Upper lobe of left lung (tissue), 6 donors: ENCODE measurements at regions not wholly inside any gene's neighbourhood (a gene's known extent, or its start where the extent isn't known, plus 50 kb on each side); places are given as distances from the start of the nearest gene placed in this dataset.

Experiments
- ATAC-seq, 2 donors: fragments of 200-7000 bp; cut with Tn5 transposase; one replicate each; pipeline ENCODE4 v1.9.1; 2022; ENCODE audit warnings: mild to moderate bottlenecking in 2 of 2, moderate library complexity in 2 of 2; ENCODE audit not compliant: low FRiP score in 2 of 2
- DNase-seq, 2 donors: peaks; one replicate each; pipeline ENCODE4 v3.0.0-alpha.2; 2019 to 2020
- H3K27ac ChIP-seq, 4 donors: fragments of 200-600 bp; sonication (generic); one replicate each; pipeline ENCODE4 v1.5.1; 2016 to 2019
- H3K27me3 ChIP-seq, 4 donors: fragments of 200-600 bp; sonication (generic); one replicate each; pipeline ENCODE4 v1.5.1; 2017 to 2019
- H3K36me3 ChIP-seq, 4 donors: fragments of 200-600 bp; sonication (generic); one replicate each; pipeline ENCODE4 v1.5.1; 2016 to 2019
- H3K4me1 ChIP-seq, 4 donors: fragments of 200-600 bp; sonication (generic); one replicate each; pipeline ENCODE4 v1.5.1; 2018 to 2019
- H3K4me3 ChIP-seq, 4 donors: fragments of 200-600 bp; sonication (generic); one replicate each; pipeline ENCODE4 v1.5.1; 2017 to 2019; ENCODE audit warnings: mild to moderate bottlenecking in 2 of 4, moderate library complexity in 1 of 4
- H3K9me3 ChIP-seq, 4 donors: fragments of 200-600 bp; sonication (generic); one replicate each; pipeline ENCODE4 v1.5.1; 2018 to 2019
- CTCF ChIP-seq, 6 experiments: fragments of 450-650 bp in 4 of 6; fragments of 200-600 bp in 2 of 6; sonication (generic) in 2 of 6; IDR thresholded peaks; one replicate each; pipeline ENCODE4 v1.5.1; 2016 to 2019; ENCODE audit warnings: antibody characterized with exemption in 6 of 6
- EP300 ChIP-seq, 4 donors: sonication (generic); formaldehyde crosslinking; IDR thresholded peaks; one replicate each; pipeline ENCODE4 v1.5.1; 2017; ENCODE audit warnings: antibody characterized with exemption in 4 of 4, control low read depth in 2 of 4
- POLR2A ChIP-seq, 4 donors: fragments of 450-650 bp; IDR thresholded peaks; one replicate each; pipeline ENCODE4 v1.5.1; 2016 to 2017; ENCODE audit warnings: antibody characterized with exemption in 4 of 4, mild to moderate bottlenecking in 2 of 4
- POLR2AphosphoS5 ChIP-seq, 2 donors: sonication (generic); formaldehyde crosslinking; IDR thresholded peaks; one replicate each; pipeline ENCODE4 v1.5.1; 2017; ENCODE audit warnings: antibody characterized with exemption in 2 of 2
- WGBS, 2 donors: methylation state at CpG; one replicate each; pipeline ENCODE4 v1.1.5; 2017 to 2018; 5-methylcytosine and 5-hydroxymethylcytosine counted together
- donor health status: DM: no; HTN: no; CAD: no; lungs with moderate emphysema.
- donor health status: DM: no; HTN: yes; CAD: no; lungs with severe emphysema.

- Histone ChIP-seq H3K4me1 (no peaks in the 10 kb centered on the region), H3K27me3 (no peaks in the 10 kb centered on the region), H3K4me3 (no peak overlapping the region), H3K36me3 (no peaks in the 10 kb centered on the region), H3K9me3 (peaks cover 0 to 7% (median 0%) of the 10 kb centered on the region in 4 donors), H3K27ac (peak overlapping the region; percentile 14 to 70 (median 38))
- DNase-seq (no peak), ATAC-seq (peak in 1 of 2 donors; percentile 65)
- TF ChIP-seq EP300 (IDR thresholded peaks at IDR 0.05) (no peak), CTCF (IDR thresholded peaks at IDR 0.05) (no peak), POLR2A (IDR thresholded peaks at IDR 0.05) (no peak), POLR2AphosphoS5 (IDR thresholded peaks at IDR 0.05) (no peak)
- 50 to 60% methylated on average over 1 of the region's 1 CpG for WGBS, 2 donors
Measured at GRCh38 chr6:130681028-130681427, 146.2 kb upstream of the SMLR1 start.

- Histone ChIP-seq H3K4me3 (no peak overlapping the region), H3K9me3 (peaks cover 0 to 7% (median 0%) of the 10 kb centered on the region in 4 donors), H3K36me3 (no peaks in the 10 kb centered on the region), H3K27ac (no peak overlapping the region), H3K4me1 (no peaks in the 10 kb centered on the region), H3K27me3 (no peaks in the 10 kb centered on the region)
- ATAC-seq (no peak), DNase-seq (no peak)
- TF ChIP-seq EP300 (IDR thresholded peaks at IDR 0.05), result no peak
- no peak for TF ChIP-seq POLR2A (IDR thresholded peaks at IDR 0.05)
- no peak for TF ChIP-seq CTCF (IDR thresholded peaks at IDR 0.05)
- TF ChIP-seq POLR2AphosphoS5 (IDR thresholded peaks at IDR 0.05), result no peak
- 90 to 97% methylated on average over 5 of the region's 5 CpGs for WGBS, 2 donors
Measured at GRCh38 chr6:130682066-130682465, 145.1 kb upstream of the SMLR1 start.

- ATAC-seq (no peak), DNase-seq (no peak)
- no peak overlapping the region for H3K27ac ChIP-seq
- no peak overlapping the region for H3K4me3 ChIP-seq
- no peaks in the 10 kb centered on the region for H3K36me3 ChIP-seq
- TF ChIP-seq EP300 (IDR thresholded peaks at IDR 0.05) (no peak), POLR2A (IDR thresholded peaks at IDR 0.05) (no peak), POLR2AphosphoS5 (IDR thresholded peaks at IDR 0.05) (no peak), CTCF (IDR thresholded peaks at IDR 0.05) (no peak)
- no peaks in the 10 kb centered on the region for H3K4me1 ChIP-seq
- 72 to 77% methylated on average over 7 of the region's 7 CpGs for WGBS, 2 donors
- no peaks in the 10 kb centered on the region for H3K27me3 ChIP-seq
- H3K9me3 ChIP-seq, result no peaks in the 10 kb centered on the region
Measured at GRCh38 chr6:130683761-130684517, 143.3 kb upstream of the SMLR1 start.

- no peaks in the 10 kb centered on the region for H3K27me3 ChIP-seq
- no peaks in the 10 kb centered on the region for H3K9me3 ChIP-seq
- ATAC-seq (no peak), DNase-seq (no peak)
- H3K4me3 ChIP-seq, result no peak overlapping the region
- peaks cover 0 to 4% (median 1%) of the 10 kb centered on the region in 4 donors for H3K4me1 ChIP-seq
- H3K36me3 ChIP-seq, result no peaks in the 10 kb centered on the region
- TF ChIP-seq POLR2A (IDR thresholded peaks at IDR 0.05), result no peak
- TF ChIP-seq POLR2AphosphoS5 (IDR thresholded peaks at IDR 0.05), result no peak
- TF ChIP-seq CTCF (IDR thresholded peaks at IDR 0.05), result no peak
- TF ChIP-seq EP300 (IDR thresholded peaks at IDR 0.05), result no peak
- no peak overlapping the region for H3K27ac ChIP-seq
- WGBS, 2 donors, result 89 to 91% methylated on average over 2 of the region's 2 CpGs
Measured at GRCh38 chr6:130692659-130693058, 134.5 kb upstream of the SMLR1 start.

DNA sequence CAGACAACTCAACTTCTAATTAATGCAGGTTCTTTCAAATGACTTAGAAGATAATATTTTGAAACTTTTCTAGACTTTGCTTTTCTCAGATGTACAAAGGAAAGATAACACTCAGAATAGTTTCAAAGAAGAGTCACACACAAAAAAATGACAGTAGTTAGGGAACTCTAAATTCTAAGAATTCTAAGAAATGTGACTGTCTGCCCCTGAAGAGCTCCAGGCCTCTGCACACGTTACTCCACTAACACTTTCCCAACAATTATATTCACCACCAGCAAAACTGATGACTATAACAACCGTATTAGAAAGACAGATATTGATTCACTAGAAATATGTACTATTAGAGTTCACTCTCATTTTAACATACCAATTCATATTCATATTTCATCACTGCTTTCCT is 133.3 kb upstream of the SMLR1 start:
- TF ChIP-seq EP300 (IDR thresholded peaks at IDR 0.05) (no peak), POLR2AphosphoS5 (IDR thresholded peaks at IDR 0.05) (no peak), POLR2A (IDR thresholded peaks at IDR 0.05) (no peak), CTCF (IDR thresholded peaks at IDR 0.05) (no peak)
- H3K27me3 ChIP-seq, result no peaks in the 10 kb centered on the region
- H3K4me1 ChIP-seq, result peaks cover 0 to 9% (median 2%) of the 10 kb centered on the region in 4 donors
- WGBS, 2 donors, result 73 to 77% methylated on average over 2 of the region's 2 CpGs
- no peaks in the 10 kb centered on the region for H3K9me3 ChIP-seq
- H3K36me3 ChIP-seq, result no peaks in the 10 kb centered on the region
- H3K27ac ChIP-seq, result no peak overlapping the region
- ATAC-seq (no peak), DNase-seq (no peak)
- no peak overlapping the region for H3K4me3 ChIP-seq
